ENCODE measurements at regions not wholly inside any gene's neighbourhood (a gene's known extent, or its start where the extent isn't known, plus 50 kb on each side); places are given as distances from the start of the nearest gene placed in this dataset.

GRCh38 chr1:4301007-4301406 is 353.4 kb upstream of the AJAP1 start:
- no peak overlapping the region for H3K4me3 ChIP-seq (ENCODE audit: low read depth, low read length)
- no peaks in the 10 kb centered on the region for H3K9me3 ChIP-seq (ENCODE audit: severe bottlenecking)
- H3K36me3 ChIP-seq, result no peaks in the 10 kb centered on the region
- H3K27me3 ChIP-seq (ENCODE audit: insufficient read depth, low read depth, severe bottlenecking), result no peaks in the 10 kb centered on the region
- no peak for DNase-seq
- no peak for TF ChIP-seq CTCF (IDR thresholded peaks at IDR 0.05; ENCODE audit: low read depth, low read length)
- no peak overlapping the region for H3K27ac ChIP-seq

GRCh38 chr1:4303303-4303702 is 351.1 kb upstream of the AJAP1 start:
- Histone ChIP-seq H3K36me3 (no peaks in the 10 kb centered on the region), H3K27ac (no peak overlapping the region), H3K9me3 (ENCODE audit: severe bottlenecking) (no peaks in the 10 kb centered on the region), H3K27me3 (ENCODE audit: insufficient read depth, low read depth, severe bottlenecking) (no peaks in the 10 kb centered on the region), H3K4me3 (ENCODE audit: low read depth, low read length) (no peak overlapping the region)
- no peak for DNase-seq
- no peak for TF ChIP-seq CTCF (IDR thresholded peaks at IDR 0.05; ENCODE audit: low read depth, low read length)

GRCh38 chr1:4305526-4306301 is 348.7 kb upstream of the AJAP1 start:
- no peaks in the 10 kb centered on the region for H3K36me3 ChIP-seq
- DNase-seq, result no peak
- no peaks in the 10 kb centered on the region for H3K27me3 ChIP-seq (ENCODE audit: insufficient read depth, low read depth, severe bottlenecking)
- no peaks in the 10 kb centered on the region for H3K9me3 ChIP-seq (ENCODE audit: severe bottlenecking)
- H3K4me3 ChIP-seq (ENCODE audit: low read depth, low read length), result no peak overlapping the region
- TF ChIP-seq CTCF (IDR thresholded peaks at IDR 0.05; ENCODE audit: low read depth, low read length), result no peak
- H3K27ac ChIP-seq, result no peak overlapping the region

GRCh38 chr1:4306559-4307467 is 347.6 kb upstream of the AJAP1 start:
- TF ChIP-seq CTCF (IDR thresholded peaks at IDR 0.05; ENCODE audit: low read depth, low read length), result no peak
- Histone ChIP-seq H3K9me3 (ENCODE audit: severe bottlenecking) (no peaks in the 10 kb centered on the region), H3K27ac (no peak overlapping the region), H3K36me3 (no peaks in the 10 kb centered on the region), H3K4me3 (ENCODE audit: low read depth, low read length) (no peak overlapping the region), H3K27me3 (ENCODE audit: insufficient read depth, low read depth, severe bottlenecking) (no peaks in the 10 kb centered on the region)
- no peak for DNase-seq

- H3K27ac ChIP-seq, result no peak overlapping the region
- no peaks in the 10 kb centered on the region for H3K9me3 ChIP-seq (ENCODE audit: severe bottlenecking)
- no peak overlapping the region for H3K4me3 ChIP-seq (ENCODE audit: low read depth, low read length)
- no peak for TF ChIP-seq CTCF (IDR thresholded peaks at IDR 0.05; ENCODE audit: low read depth, low read length)
- no peaks in the 10 kb centered on the region for H3K36me3 ChIP-seq
- DNase-seq, result no peak
- no peaks in the 10 kb centered on the region for H3K27me3 ChIP-seq (ENCODE audit: insufficient read depth, low read depth, severe bottlenecking)
Observed at GRCh38 chr1:4307468-4307845, 347.0 kb upstream of the AJAP1 start.
